Naive thymus-derived CD4-positive, alpha-beta T cell (primary cell): ENCODE measurements at regions not wholly inside any gene's neighbourhood (a gene's known extent, or its start where the extent isn't known, plus 50 kb on each side); places are given as distances from the start of the nearest gene placed in this dataset.

ENCODE experiments used
- ATAC-seq: fragments of 150-1000 bp; cut with Tn5 transposase; 2 replicates; pipeline ENCODE4 v1.10.0; 2021; ENCODE audit warnings: mild to moderate bottlenecking, moderate library complexity
- CTCF ChIA-PET: fragments of 350-600 bp; sonication (Branson Sonifier 250); formaldehyde crosslinking; loops from one replicate; lab custom pipeline; 2021; ENCODE audit warnings: antibody characterized with exemption; lab: Charles Lee
- POLR2A ChIA-PET: fragments of 350-600 bp; sonication (Branson Sonifier 250); formaldehyde crosslinking; loops from one replicate; lab custom pipeline; 2021; ENCODE audit warnings: antibody characterized with exemption, inconsistent platforms; lab: Charles Lee
- DNase-seq, 9 donors: peaks; one replicate each; pipeline versions ENCODE4 v3.0.0 to v3.0.0-alpha.2; 2020 to 2022; ENCODE audit warnings: mixed read lengths in 1 of 9
- H3K27ac ChIP-seq: one replicate; pipeline ENCODE4 v1.7.0; 2013; ENCODE audit warnings: mild to moderate bottlenecking, low read depth, low read length, moderate library complexity
- H3K27me3 ChIP-seq, 2 donors: one replicate each; pipeline ENCODE4 v1.7.0; 2013; ENCODE audit warnings: low read length in 2 of 2, mild to moderate bottlenecking in 2 of 2, moderate library complexity in 2 of 2; ENCODE audit not compliant: control insufficient read depth in 2 of 2, insufficient read depth in 2 of 2
- H3K36me3 ChIP-seq, 3 experiments: 1 replicate in 2 of 3; 2 replicates in 1 of 3; pipeline ENCODE4 v1.7.0; 2013; ENCODE audit warnings: low read length in 3 of 3, mild to moderate bottlenecking in 3 of 3, moderate library complexity in 1 of 3; ENCODE audit not compliant: insufficient read depth in 3 of 3, control insufficient read depth in 2 of 3
- H3K4me1 ChIP-seq, 2 donors: one replicate each; pipeline ENCODE4 v1.7.0; 2013; ENCODE audit warnings: low read length in 2 of 2, mild to moderate bottlenecking in 2 of 2, moderate library complexity in 1 of 2; ENCODE audit not compliant: control insufficient read depth in 2 of 2, insufficient read depth in 2 of 2
- H3K4me3 ChIP-seq: 2 replicates; pipeline ENCODE4 v1.7.0; 2013; ENCODE audit warnings: mild to moderate bottlenecking, low read length
- H3K9me3 ChIP-seq, 3 experiments: 1 replicate in 2 of 3; 2 replicates in 1 of 3; pipeline ENCODE4 v1.7.0; 2013; ENCODE audit warnings: low read length in 3 of 3; ENCODE audit not compliant: control insufficient read depth in 2 of 3
- H3K27ac Mint-ChIP-seq, 9 donors: one replicate each; pipeline ENCODE4 v1.8.0; 2020 to 2022; ENCODE audit warnings: mixed read lengths in 9 of 9, mild to moderate bottlenecking in 8 of 9, moderate library complexity in 5 of 9, inconsistent platforms in 2 of 9
- H3K27me3 Mint-ChIP-seq, 5 donors: one replicate each; pipeline ENCODE4 v1.8.0; 2021 to 2022; ENCODE audit warnings: mixed read lengths in 5 of 5, mild to moderate bottlenecking in 1 of 5
- H3K36me3 Mint-ChIP-seq, 5 donors: one replicate each; pipeline ENCODE4 v1.8.0; 2020 to 2022; ENCODE audit warnings: mixed read lengths in 5 of 5, mild to moderate bottlenecking in 3 of 5, inconsistent platforms in 1 of 5
- H3K4me1 Mint-ChIP-seq, 7 donors: one replicate each; pipeline ENCODE4 v1.8.0; 2020 to 2022; ENCODE audit warnings: mixed read lengths in 7 of 7, mild to moderate bottlenecking in 3 of 7, inconsistent platforms in 1 of 7
- H3K4me3 Mint-ChIP-seq, 10 donors: one replicate each; pipeline ENCODE4 v1.8.0; 2020 to 2022; ENCODE audit warnings: mild to moderate bottlenecking in 10 of 10, mixed read lengths in 10 of 10, moderate library complexity in 6 of 10, inconsistent platforms in 2 of 10
- H3K9me3 Mint-ChIP-seq, 11 donors: one replicate each; pipeline ENCODE4 v1.8.0; 2020 to 2022; ENCODE audit warnings: mixed read lengths in 11 of 11, mild to moderate bottlenecking in 4 of 11, inconsistent platforms in 1 of 11, moderate library complexity in 1 of 11
- intact Hi-C, 2 donors: fragments of 100-400 bp; cut with micrococcal nuclease; formaldehyde crosslinking; loops; one replicate each; pipeline ENCODE4 v1.15.1; 2023

DNA sequence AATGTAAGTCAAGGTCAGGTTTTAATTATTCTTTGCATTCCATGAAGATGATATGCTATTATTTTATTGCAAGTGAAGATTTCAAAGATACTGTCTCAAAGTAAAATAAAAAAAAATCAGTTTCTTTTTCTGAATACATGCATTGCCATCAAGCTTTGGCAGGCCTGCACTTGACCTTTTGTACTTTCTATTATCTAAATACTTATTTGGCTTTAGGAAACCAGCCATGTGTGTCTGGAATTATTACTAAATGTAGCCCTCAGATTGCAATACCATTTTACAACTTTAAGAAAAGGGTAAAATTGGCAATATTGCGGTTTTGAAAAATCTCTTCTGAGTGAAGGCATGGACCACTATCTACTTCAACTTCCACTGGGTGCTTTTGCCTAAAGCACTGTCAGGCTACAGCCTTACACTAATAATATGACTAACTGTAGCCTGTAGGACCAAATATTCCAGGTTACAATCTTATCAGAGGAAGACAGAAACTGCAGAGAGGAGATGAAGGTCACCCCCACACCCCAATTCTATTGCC lies 349.4 kb upstream of the DCBLD2 start:
- Mint-ChIP-seq H3K27me3 (no peaks in the 10 kb centered on the region), H3K4me3 (no peak overlapping the region), H3K4me1 (no peaks in the 10 kb centered on the region), H3K36me3 (no peaks in the 10 kb centered on the region), H3K27ac (no peak overlapping the region), H3K9me3 (peaks cover 0 to 2% (median 0%) of the 10 kb centered on the region in 11 donors)
- no peaks in the 10 kb centered on the region for H3K27me3 ChIP-seq
- H3K4me1 ChIP-seq = no peaks in the 10 kb centered on the region
- ChIA-PET POLR2A (no interaction called here), CTCF (no interaction called here)
- intact Hi-C loops = no loop called here
- no peak overlapping the region for H3K27ac ChIP-seq
- H3K36me3 ChIP-seq = no peaks in the 10 kb centered on the region
- no peaks in the 10 kb centered on the region for H3K9me3 ChIP-seq
- no peak for DNase-seq
- no peak overlapping the region for H3K4me3 ChIP-seq
- ATAC-seq = no peak

DNA sequence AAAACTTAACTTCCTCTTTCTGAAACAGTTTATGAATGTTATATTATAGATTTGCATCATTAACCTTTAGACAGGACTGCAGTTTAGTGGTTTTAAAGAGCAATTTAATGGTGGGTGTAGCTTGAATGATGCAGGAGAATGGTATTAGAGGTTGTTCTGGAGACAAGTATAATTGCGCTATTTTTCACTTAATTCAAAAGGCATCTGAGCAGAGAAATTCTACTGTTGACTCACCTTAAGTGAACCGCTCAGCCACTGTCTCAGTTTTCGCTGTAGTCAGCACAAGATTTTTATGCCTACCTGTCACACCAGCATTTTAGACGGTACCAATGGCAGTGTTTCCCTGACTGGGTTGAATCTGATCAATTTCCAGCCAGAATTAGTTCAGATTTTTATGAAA lies 348.8 kb upstream of the DCBLD2 start:
- Mint-ChIP-seq H3K27me3 (no peaks in the 10 kb centered on the region), H3K27ac (no peak overlapping the region), H3K4me1 (no peaks in the 10 kb centered on the region), H3K36me3 (no peaks in the 10 kb centered on the region), H3K4me3 (no peak overlapping the region), H3K9me3 (peaks cover 0 to 2% (median 0%) of the 10 kb centered on the region in 11 donors)
- no peaks in the 10 kb centered on the region for H3K4me1 ChIP-seq
- DNase-seq = no peak
- no peaks in the 10 kb centered on the region for H3K27me3 ChIP-seq
- intact Hi-C loops = no loop called here
- POLR2A ChIA-PET = no interaction called here
- H3K36me3 ChIP-seq = no peaks in the 10 kb centered on the region
- CTCF ChIA-PET = no interaction called here
- no peak for ATAC-seq
- H3K27ac ChIP-seq = no peak overlapping the region
- no peak overlapping the region for H3K4me3 ChIP-seq
- H3K9me3 ChIP-seq = no peaks in the 10 kb centered on the region

DNA sequence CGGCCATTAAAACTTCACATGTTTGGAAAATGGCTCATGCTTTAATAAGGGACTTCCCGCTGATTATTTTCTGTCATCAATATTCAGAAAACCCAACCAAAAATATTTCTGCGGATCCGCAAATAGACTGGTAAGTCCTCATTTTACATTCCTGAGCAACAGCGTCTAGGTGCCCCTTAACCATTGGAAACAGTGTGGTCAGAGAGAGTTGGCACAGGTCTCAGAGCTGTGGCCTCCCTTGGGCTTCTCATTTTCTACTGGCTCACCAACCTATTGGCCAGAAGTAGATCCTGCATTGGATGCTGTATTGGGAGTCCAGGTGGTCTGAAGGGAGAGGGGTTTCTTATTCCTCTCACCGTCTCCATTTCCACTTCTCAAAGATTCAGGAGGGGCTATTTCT lies 348.1 kb upstream of the DCBLD2 start:
- POLR2A ChIA-PET = no interaction called here
- no peaks in the 10 kb centered on the region for H3K27me3 ChIP-seq
- no peaks in the 10 kb centered on the region for H3K9me3 ChIP-seq
- no peaks in the 10 kb centered on the region for H3K4me1 ChIP-seq
- Mint-ChIP-seq H3K9me3 (peaks cover 0 to 3% (median 0%) of the 10 kb centered on the region in 11 donors), H3K27ac (no peak overlapping the region), H3K36me3 (no peaks in the 10 kb centered on the region), H3K4me1 (no peaks in the 10 kb centered on the region), H3K4me3 (no peak overlapping the region), H3K27me3 (no peaks in the 10 kb centered on the region)
- no peak for ATAC-seq
- CTCF ChIA-PET = no interaction called here
- DNase-seq = no peak
- no peak overlapping the region for H3K4me3 ChIP-seq
- H3K27ac ChIP-seq = no peak overlapping the region
- H3K36me3 ChIP-seq = no peaks in the 10 kb centered on the region
- intact Hi-C loops = no loop called here

GRCh38 chr3:99248913-99249312 lies 347.4 kb upstream of the DCBLD2 start:
- H3K4me1 ChIP-seq = no peaks in the 10 kb centered on the region
- no peaks in the 10 kb centered on the region for H3K4me1 Mint-ChIP-seq
- no peaks in the 10 kb centered on the region for H3K27me3 Mint-ChIP-seq
- intact Hi-C loops = no loop called here
- no peak overlapping the region for H3K4me3 Mint-ChIP-seq
- ATAC-seq (no peak), DNase-seq (no peak)
- ChIA-PET CTCF (no interaction called here), POLR2A (no interaction called here)
- H3K9me3 ChIP-seq = no peaks in the 10 kb centered on the region
- H3K27ac ChIP-seq = no peak overlapping the region
- no peaks in the 10 kb centered on the region for H3K36me3 Mint-ChIP-seq
- no peak overlapping the region for H3K27ac Mint-ChIP-seq
- H3K36me3 ChIP-seq = no peaks in the 10 kb centered on the region
- H3K9me3 Mint-ChIP-seq = peaks cover 0 to 3% (median 0%) of the 10 kb centered on the region in 11 donors
- no peaks in the 10 kb centered on the region for H3K27me3 ChIP-seq
- no peak overlapping the region for H3K4me3 ChIP-seq

DNA sequence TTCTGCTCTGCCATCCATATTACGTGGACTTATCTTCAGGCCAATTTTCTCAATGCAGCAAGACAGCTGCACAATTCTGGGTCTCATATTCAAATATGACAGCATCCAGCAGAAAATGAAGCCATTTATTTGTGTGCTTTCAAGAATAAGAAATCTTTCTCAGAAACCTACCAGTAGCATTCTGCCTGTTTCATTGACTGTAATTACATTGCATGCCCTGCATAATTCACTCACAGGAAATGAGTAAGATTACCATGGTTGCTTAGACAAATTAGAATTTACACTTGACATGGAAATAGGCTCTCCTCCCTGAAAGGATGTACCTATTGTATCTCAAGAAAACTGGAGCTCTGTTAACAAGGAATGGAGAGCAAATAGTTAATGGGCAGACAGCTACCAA lies 346.6 kb upstream of the DCBLD2 start:
- no peaks in the 10 kb centered on the region for H3K27me3 ChIP-seq
- Mint-ChIP-seq H3K27me3 (no peaks in the 10 kb centered on the region), H3K36me3 (no peaks in the 10 kb centered on the region), H3K4me3 (no peak overlapping the region), H3K4me1 (no peaks in the 10 kb centered on the region), H3K9me3 (peaks cover 0 to 3% (median 0%) of the 10 kb centered on the region in 11 donors), H3K27ac (no peak overlapping the region)
- POLR2A ChIA-PET = no interaction called here
- no peaks in the 10 kb centered on the region for H3K9me3 ChIP-seq
- DNase-seq (no peak), ATAC-seq (no peak)
- H3K4me3 ChIP-seq = no peak overlapping the region
- no peaks in the 10 kb centered on the region for H3K36me3 ChIP-seq
- no peak overlapping the region for H3K27ac ChIP-seq
- CTCF ChIA-PET = interaction anchor here (0.7 kb wide), 1 partner anchor 20 kb away, joined by 3 read pairs; no protein-coding TSS in a partner anchor
- H3K4me1 ChIP-seq = no peaks in the 10 kb centered on the region
- intact Hi-C loops = no loop called here

GRCh38 chr3:99246010-99246654 lies 344.6 kb upstream of the DCBLD2 start:
- H3K27ac Mint-ChIP-seq = no peak overlapping the region
- no peaks in the 10 kb centered on the region for H3K27me3 ChIP-seq
- H3K9me3 ChIP-seq = no peaks in the 10 kb centered on the region
- no peak overlapping the region for H3K27ac ChIP-seq
- no peaks in the 10 kb centered on the region for H3K4me1 ChIP-seq
- CTCF ChIA-PET = no interaction called here
- intact Hi-C loops = no loop called here
- ATAC-seq (no peak), DNase-seq (no peak)
- H3K9me3 Mint-ChIP-seq = peaks cover 0 to 10% (median 2%) of the 10 kb centered on the region in 11 donors
- no peak overlapping the region for H3K4me3 Mint-ChIP-seq
- H3K4me3 ChIP-seq = no peak overlapping the region
- H3K27me3 Mint-ChIP-seq = no peaks in the 10 kb centered on the region
- POLR2A ChIA-PET = no interaction called here
- no peaks in the 10 kb centered on the region for H3K4me1 Mint-ChIP-seq
- no peaks in the 10 kb centered on the region for H3K36me3 ChIP-seq
- no peaks in the 10 kb centered on the region for H3K36me3 Mint-ChIP-seq

- Mint-ChIP-seq H3K4me1 (no peaks in the 10 kb centered on the region), H3K4me3 (no peak overlapping the region), H3K36me3 (no peaks in the 10 kb centered on the region), H3K27ac (no peak overlapping the region), H3K9me3 (peaks cover 0 to 16% (median 2%) of the 10 kb centered on the region in 11 donors), H3K27me3 (no peaks in the 10 kb centered on the region)
- H3K27me3 ChIP-seq = no peaks in the 10 kb centered on the region
- POLR2A ChIA-PET = no interaction called here
- CTCF ChIA-PET = no interaction called here
- no peaks in the 10 kb centered on the region for H3K9me3 ChIP-seq
- DNase-seq = no peak
- intact Hi-C loops = no loop called here
- no peak for ATAC-seq
- no peaks in the 10 kb centered on the region for H3K36me3 ChIP-seq
- H3K4me1 ChIP-seq = no peaks in the 10 kb centered on the region
- H3K27ac ChIP-seq = no peak overlapping the region
- no peak overlapping the region for H3K4me3 ChIP-seq
These were observed 340.8 kb upstream of the DCBLD2 start for GRCh38 chr3:99242271-99242670.
